Globus pallidus (tissue), 1 donor: ENCODE measurements at regions not wholly inside any gene's neighbourhood (a gene's known extent, or its start where the extent isn't known, plus 50 kb on each side); places are given as distances from the start of the nearest gene placed in this dataset.

Source experiments
- DNase-seq: peaks from one replicate; pipeline ENCODE4 v3.0.0-alpha.2; 2015; ENCODE audit warnings: low spot score

DNA sequence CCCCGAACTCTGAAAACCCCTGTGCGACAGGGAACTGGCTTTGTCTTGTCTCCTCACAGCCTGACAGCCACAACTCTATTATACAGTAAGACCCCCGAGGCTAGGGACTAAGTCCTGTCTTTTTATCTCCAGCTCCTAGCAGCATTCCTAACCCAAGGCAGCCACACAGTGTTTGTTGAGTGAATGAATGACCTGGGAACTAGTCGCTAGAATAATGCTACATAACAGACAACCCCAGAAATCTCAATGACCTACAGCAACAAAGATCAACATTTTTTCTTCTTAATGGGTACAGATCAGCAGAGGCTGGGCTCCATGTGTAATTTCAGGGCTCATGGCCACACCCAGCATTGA is 71.4 kb upstream of the TNRC6C start:
- DNase-seq, result no peak

DNA sequence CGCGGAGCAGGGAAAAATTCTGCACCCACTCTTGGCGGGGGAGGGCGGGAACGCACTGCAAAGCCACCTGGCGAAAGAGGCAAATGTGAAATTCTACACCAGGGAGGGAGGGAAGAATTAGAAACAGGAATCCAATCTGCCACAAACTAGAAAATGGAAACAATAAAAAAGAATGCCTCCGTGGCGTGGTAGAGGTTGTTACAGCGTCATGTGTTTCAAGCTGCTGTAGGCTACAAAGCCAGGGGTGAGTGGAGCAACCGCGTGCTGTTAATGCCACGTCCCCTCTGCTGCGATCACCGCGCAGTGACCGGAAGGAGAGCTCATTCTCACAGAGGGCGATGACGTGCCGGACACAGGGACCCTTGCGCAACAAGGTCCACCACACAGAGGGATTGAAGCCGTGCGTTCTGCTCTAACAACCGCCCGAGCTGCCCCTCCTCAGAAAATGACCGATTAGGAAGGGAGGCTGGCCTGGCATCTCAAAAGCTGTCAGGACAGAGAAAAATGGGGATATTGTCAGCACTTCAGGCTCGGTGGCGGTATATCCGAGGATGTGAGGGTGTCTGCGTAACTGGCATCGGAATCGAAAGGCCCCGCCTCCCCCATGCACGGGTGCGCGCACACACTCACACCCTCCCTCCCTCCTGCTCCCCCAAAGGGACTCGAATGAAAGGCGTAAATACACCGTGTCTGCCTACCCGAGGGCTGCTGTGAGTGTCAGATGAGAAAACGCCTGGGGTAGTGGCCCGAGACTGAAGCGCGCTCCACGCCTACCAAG is 70.8 kb upstream of the TNRC6C start:
- peak; percentile 57 for DNase-seq

- no peak for DNase-seq
Observed at GRCh38 chr17:77888242-77889134, 70.0 kb upstream of the TNRC6C start.

- DNase-seq, result no peak
Observed at GRCh38 chr17:77889135-77889505, 69.4 kb upstream of the TNRC6C start.

DNA sequence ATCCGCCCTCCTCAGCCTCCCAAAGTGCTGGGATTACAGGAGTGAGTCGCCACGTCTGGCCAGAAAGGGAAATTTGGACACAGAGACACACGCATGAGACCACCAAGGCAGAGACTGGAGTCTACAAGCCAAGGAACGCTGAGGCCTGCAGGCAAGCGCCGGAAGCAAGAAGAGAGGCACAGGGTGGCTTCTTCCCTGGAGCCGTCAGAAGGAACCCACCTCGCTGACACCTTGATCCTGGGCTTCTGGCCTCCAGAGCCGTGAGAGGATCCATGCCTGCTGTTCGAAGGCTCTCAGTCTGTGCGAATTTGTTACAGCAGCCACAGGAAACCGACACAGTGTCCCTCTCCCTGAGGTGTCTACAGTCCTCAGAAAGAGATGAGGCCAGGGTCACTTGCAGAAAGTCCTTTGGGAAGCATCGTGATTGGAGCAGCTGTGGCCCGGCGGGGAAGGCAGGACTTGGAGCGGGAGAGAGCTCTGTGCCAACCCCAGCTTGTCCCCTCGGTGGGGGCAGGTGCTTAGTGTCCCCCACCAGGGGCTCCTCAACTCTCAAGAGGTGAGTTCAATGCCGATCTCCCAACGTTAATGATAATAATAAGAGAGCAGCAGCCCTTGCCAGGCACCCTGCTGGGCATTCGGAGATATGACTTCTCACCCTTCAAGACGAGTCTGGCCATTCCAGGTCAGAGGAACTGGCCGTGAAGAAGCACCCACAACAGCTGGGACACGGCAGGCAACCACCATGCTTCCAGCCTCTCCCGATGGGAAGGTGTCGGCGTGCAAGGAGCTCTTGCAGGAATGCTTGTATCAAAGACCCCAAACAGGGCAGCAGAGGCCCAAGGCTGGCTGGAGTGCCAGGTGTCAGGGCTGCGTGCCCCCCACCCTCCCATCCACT is 68.4 kb upstream of the TNRC6C start:
- no peak for DNase-seq

DNA sequence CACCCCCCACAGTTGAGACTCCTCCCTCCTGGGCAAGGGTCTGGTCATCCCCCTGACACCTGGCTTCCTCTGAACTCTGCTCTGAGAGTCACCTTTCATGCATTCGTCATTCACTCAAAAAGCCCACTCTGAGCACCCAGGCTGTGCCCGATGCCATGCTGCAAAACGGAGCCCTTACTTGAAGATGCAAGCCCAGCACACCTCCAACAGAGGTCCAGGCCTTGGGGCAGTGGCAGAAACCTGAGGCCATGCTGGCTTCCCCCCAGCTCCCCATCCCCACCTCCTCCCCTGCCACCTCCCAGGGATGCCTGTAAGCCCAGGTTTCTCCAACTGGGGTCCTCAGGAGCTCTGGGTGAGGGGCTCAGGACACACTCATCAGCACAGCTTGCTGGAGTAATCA is 67.7 kb upstream of the TNRC6C start:
- DNase-seq, result no peak

GRCh38 chr17:77891602-77892001 is 66.9 kb upstream of the TNRC6C start:
- no peak for DNase-seq

DNA sequence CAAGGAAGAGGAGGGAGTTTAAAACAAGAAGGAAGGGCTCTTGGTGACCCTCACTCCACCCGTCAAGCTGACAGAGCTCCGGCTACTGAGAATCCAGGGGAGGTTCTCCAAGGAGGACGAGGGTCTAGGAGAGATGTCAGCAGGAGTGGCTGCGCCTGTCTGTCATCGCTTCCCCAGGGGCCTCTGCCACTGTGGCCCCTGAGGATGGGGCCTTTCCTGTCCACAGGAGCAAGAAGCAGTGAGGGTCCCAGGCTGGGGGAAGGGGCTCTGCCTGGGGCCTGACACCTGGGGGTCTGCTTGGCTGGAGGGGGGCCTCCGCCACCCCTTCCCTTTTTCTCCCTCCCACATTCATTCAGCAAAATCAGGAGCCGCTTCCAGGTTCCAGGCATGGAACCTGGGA is 66.5 kb upstream of the TNRC6C start:
- no peak for DNase-seq

DNA sequence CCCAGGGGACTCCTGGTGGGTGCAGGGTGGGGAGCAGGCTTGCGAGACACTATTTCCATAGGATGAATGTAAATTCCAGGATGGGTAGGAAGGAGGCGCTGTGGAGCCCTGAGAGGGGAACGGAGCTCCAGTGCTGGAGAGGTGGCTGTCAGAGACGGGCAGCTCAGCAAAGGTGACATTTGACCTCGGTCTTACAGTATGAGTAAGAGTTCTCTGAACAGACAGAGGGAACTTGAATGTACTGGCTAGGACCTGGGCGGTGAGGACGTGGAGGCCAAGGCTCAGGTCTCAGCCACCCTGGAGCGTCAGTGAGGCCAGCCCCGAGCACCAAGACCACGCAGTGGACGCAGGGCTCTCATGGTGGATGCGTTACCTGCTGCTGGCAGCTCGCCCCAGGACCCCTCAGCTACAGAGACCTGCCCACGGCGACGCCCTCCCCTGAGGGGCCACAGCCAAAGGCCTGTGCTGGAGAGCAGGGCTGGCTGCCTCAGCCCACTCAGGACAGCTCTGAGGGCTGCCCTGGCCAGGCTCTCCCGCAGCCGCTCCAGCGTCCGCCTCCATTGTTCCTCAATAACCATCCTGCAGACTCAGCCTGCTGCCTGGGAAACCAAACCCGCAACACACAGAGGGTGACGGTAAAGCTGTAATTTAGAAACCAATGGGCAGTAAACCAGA is 65.9 kb upstream of the TNRC6C start:
- no peak for DNase-seq

DNA sequence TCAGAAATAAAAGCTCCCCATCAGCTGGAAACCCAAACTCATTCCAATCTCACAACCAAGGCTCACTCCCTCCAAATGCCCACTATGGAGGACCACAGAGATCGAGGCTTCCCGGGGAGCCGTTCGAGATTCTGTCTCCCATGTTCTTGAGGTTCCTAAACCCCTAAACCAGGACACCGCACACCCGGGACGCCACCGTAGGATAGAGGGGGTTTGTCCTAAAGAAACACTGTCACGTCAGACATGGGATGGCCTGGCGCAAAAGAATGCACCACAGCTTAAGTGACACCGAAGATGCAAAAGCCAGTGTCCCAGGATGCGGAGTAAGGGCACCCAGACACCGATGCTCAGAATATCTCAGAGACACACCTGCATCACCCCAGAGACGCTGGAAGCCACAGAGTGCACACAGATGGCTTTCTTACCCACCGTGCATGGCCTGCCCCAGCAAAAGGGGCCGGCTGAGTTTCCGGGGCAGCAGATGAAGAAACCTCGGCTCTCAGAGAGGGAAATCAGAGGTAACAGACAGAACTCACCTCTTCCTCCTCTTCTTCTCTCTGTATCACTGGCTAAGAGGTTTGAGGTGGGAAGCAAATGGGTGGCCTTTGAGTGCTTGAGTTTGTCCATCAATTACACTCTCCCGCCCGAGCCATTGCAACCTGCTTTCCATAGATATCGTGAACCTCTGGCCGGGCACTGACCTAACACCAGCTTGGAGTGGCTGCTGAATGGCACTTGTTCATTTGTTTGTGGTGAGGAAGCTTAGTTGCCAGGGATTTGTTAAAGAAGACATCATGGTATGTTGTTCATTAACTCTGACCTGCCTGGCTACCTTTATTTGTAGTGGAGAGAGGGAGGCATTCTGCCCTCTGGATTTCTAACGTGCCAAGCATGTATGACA is 65.1 kb upstream of the TNRC6C start:
- no peak for DNase-seq

- no peak for DNase-seq
Observed at GRCh38 chr17:77894126-77894956, 64.2 kb upstream of the TNRC6C start.

GRCh38 chr17:77897741-77898301 is 60.7 kb upstream of the TNRC6C start:
- no peak for DNase-seq

GRCh38 chr17:77898521-77899434 is 59.7 kb upstream of the TNRC6C start:
- no peak for DNase-seq

DNA sequence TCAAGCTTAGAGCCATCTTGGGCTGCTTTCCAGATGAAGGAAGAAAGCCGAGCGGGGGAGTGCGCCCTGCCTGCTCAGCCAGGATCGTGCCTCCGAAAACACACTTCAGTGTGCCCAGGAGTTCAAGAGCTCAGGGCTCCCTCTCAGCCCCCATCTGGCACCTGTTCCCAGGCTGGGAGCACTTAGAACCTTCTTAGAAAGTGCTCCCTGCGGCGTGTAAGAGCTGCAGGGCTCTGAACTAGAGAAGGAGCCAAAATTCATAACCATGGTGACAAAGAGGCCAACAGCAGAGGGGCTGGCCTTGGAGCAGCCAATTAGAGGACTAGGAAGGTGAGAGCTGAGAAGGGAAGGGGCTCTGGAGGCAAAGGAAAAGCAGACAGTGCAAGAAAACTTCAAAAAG is 59.0 kb upstream of the TNRC6C start:
- DNase-seq, result no peak

DNA sequence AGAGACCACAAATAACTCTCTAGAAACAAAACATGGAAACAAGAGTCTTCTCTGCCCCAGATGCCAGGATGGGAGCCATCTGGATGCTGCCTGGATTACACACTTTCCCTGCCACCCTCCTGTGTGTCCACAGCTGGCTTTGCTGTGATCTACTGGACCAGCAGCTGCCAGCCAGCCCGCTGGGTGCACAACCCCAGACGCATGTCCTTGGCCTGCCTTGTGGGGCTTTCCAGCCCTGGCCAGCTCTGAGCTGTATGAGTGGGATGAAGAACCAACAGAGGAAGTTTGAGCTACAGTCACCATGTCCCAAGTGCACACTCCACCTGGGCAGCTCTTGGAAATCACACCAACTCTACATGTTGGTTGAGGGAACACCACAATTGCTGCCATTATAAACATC is 57.0 kb upstream of the TNRC6C start:
- no peak for DNase-seq

DNA sequence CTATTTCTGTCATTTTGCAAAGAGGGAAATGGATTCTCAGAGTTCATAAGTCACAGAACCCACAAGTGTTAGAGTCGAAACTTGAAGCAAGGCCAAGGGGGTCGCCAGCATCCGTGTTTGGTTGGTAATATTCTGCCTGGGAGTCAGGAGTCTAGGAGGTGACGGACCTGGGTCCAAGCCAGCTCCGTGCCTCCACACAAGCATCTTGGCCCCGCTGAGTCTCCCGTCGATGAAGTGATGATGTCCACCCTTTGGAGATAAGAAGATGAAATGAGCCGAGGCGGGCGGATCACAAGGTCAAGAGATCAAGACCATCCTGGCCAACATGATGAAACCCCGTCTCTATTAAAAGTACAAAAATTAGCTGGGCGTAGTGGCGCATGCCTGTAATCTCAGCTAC is 53.2 kb upstream of the TNRC6C start:
- no peak for DNase-seq

DNA sequence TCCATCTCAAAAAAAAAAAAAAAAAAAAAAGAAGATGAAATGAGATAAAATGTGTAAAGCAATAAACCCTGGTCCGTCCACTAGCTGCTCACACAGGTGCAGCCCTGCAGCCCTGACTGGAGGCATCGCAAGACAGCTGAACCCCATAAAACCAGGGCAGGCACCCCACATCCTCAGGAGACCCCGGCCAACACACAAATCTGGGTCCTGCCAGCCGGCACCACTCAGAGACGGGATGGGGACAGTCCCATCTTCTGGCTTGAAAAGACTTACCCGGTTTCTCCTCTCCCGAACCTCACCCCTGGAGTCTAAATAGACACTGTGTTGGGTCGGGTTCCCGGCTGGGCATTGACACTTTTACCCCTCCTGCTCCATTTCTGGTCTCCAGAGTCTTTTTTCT is 52.7 kb upstream of the TNRC6C start:
- DNase-seq, result no peak

- no peak for DNase-seq
Observed at GRCh38 chr17:77906377-77906871, 52.1 kb upstream of the TNRC6C start.
